ENCODE measurements at regions not wholly inside any gene's neighbourhood (a gene's known extent, or its start where the extent isn't known, plus 50 kb on each side); places are given as distances from the start of the nearest gene placed in this dataset.

DNA sequence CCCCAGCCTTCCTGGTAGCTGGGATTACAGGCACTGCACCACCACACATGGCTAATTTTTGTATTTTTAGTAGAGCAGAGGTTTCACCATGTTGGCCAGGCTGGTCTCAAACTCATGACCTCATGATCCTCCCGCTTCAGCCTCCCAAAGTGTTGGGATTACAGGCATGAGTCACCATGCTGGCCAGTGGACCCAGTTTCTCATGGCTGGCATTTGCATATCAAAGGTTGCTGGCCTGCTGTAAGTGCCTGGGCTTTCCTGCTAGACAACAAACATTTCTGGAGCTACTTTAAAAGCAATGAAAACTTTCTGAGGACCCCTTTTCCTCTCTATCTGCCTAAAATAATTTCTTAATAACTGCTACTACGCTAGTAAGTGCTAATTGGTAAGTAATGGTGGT lies 228.2 kb downstream of the PCDH10 start:
- TF ChIP-seq, protein P1, sequence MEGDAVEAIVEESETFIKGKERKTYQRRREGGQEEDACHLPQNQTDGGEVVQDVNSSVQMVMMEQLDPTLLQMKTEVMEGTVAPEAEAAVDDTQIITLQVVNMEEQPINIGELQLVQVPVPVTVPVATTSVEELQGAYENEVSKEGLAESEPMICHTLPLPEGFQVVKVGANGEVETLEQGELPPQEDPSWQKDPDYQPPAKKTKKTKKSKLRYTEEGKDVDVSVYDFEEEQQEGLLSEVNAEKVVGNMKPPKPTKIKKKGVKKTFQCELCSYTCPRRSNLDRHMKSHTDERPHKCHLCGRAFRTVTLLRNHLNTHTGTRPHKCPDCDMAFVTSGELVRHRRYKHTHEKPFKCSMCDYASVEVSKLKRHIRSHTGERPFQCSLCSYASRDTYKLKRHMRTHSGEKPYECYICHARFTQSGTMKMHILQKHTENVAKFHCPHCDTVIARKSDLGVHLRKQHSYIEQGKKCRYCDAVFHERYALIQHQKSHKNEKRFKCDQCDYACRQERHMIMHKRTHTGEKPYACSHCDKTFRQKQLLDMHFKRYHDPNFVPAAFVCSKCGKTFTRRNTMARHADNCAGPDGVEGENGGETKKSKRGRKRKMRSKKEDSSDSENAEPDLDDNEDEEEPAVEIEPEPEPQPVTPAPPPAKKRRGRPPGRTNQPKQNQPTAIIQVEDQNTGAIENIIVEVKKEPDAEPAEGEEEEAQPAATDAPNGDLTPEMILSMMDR (IDR thresholded peaks at IDR 0.05) = no peak
- no peak for TF ChIP-seq POLR2A (IDR thresholded peaks at IDR 0.05)
